Astrocyte of the cerebellum (primary cell): ENCODE measurements at regions not wholly inside any gene's neighbourhood (a gene's known extent, or its start where the extent isn't known, plus 50 kb on each side); places are given as distances from the start of the nearest gene placed in this dataset.

Experiments used
- DNase-seq: peaks from one replicate; pipeline ENCODE4 v3.0.0-alpha.2; 2011; ENCODE audit warnings: low read depth
- H3K4me3 ChIP-seq: 2 replicates; pipeline ENCODE4 v1.5.1; 2011; ENCODE audit warnings: mild to moderate bottlenecking, low read depth, low read length, moderate library complexity
- in situ Hi-C: cut with HindIII; loops from 2 replicates; pipeline ENCODE4 v1.10.0; 2017; ENCODE audit warnings: low sequenced_read_pairs
- TF ChIP-seq, protein P1 (sequence below): IDR thresholded peaks from 2 replicates; pipeline ENCODE4 v1.5.1; 2012; ENCODE audit warnings: low read length, low read depth, moderate library complexity, mild to moderate bottlenecking; ENCODE audit errors: missing control alignments

- TF ChIP-seq, protein P1, sequence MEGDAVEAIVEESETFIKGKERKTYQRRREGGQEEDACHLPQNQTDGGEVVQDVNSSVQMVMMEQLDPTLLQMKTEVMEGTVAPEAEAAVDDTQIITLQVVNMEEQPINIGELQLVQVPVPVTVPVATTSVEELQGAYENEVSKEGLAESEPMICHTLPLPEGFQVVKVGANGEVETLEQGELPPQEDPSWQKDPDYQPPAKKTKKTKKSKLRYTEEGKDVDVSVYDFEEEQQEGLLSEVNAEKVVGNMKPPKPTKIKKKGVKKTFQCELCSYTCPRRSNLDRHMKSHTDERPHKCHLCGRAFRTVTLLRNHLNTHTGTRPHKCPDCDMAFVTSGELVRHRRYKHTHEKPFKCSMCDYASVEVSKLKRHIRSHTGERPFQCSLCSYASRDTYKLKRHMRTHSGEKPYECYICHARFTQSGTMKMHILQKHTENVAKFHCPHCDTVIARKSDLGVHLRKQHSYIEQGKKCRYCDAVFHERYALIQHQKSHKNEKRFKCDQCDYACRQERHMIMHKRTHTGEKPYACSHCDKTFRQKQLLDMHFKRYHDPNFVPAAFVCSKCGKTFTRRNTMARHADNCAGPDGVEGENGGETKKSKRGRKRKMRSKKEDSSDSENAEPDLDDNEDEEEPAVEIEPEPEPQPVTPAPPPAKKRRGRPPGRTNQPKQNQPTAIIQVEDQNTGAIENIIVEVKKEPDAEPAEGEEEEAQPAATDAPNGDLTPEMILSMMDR = no peak
- in situ Hi-C loops = loop anchor here (5.0 kb wide), 1 partner anchor 77 kb away; no protein-coding TSS in a partner anchor
- no peak overlapping the region for H3K4me3 ChIP-seq
- no peak for DNase-seq
Observed at GRCh38 chr10:3944591-3944990, 159.6 kb upstream of the KLF6 start.

- no peak for DNase-seq
- in situ Hi-C loops = loop anchor here (5.0 kb wide), 1 partner anchor 76 kb away; no protein-coding TSS in a partner anchor
- TF ChIP-seq, protein P1 = no peak
- H3K4me3 ChIP-seq = no peak overlapping the region
Observed at GRCh38 chr10:3943695-3944257, 158.8 kb upstream of the KLF6 start.

DNA sequence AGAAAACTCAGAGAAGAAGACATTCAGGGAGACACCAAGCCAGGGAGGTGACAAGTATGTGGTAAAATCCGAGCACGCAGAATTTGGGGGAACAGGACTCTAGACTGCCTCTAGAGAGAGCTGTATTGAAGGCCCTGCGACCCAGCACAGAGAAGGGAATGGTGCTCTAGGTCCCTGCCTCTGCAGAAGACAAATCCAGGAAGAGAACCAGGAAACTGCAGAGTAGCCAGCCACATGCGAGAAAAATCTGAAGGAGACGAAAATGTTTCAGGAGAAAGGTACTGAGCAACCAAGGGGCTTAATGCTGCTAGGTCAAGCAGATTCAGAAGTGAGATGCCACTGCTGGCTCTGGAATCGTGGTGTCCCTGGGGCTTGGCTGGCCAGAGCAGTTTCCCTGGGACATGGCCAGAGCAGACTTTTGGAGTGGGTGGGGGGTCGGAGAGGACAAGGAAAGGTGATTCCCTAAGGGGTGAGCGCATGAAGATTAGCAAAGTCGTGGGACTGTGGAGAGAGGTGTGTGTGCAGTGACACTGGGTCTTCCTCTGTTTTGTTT is 158.0 kb upstream of the KLF6 start:
- in situ Hi-C loops = loop anchor here (5.0 kb wide), 1 partner anchor 76 kb away; no protein-coding TSS in a partner anchor
- TF ChIP-seq, protein P1 = no peak
- DNase-seq = no peak
- no peak overlapping the region for H3K4me3 ChIP-seq

DNA sequence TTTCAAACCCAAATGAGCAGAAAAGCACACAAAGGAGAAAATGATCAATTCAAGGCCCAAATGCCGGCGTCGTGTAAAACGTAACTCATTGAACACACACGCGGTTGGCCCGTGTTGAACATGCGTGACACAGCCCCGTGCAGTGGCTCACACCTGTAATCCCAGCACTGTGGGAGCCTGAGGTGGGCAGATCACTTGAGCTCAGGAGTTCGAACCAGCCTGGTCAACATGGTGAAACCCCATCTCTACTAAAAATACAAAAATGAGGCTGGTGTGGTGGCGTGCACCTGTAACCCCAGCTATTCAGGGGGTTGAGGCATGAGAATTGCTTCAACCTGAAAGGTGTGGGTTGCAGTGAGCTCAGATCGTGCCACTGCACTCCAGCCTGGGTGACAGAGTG is 156.7 kb upstream of the KLF6 start:
- H3K4me3 ChIP-seq = no peak overlapping the region
- TF ChIP-seq, protein P1 = no peak
- DNase-seq = no peak
- in situ Hi-C loops = loop anchor here (5.0 kb wide), 1 partner anchor 74 kb away; no protein-coding TSS in a partner anchor

DNA sequence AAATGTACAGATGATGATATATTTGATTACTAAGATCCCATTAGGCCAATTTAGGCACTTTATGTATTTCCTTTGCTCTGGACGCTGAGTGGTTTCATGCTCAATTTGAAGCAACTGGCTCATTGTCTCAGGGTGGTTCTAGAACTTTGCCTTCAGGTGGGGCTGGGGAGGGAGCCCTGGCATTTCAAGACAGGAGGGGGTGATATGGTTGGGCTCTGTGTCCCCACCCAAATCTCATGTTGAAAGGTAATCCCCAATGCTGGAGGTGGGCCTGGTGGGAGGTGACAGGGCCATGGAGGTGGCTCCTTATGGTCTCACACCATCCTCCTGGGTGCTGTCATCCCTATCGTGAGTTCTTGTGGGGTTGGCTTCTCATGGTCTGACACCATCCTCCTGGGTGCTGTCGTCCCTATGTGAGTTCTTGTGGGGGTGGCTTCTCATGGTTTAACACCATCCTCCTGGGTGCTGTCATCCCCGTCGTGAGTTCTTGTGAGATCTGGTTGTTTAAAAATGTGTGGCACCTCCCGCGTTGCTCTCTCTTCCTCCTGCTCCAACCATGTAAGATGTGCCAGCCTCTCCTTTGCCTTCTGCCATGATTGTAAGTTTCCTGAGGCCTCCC is 151.5 kb upstream of the KLF6 start:
- H3K4me3 ChIP-seq = no peak overlapping the region
- TF ChIP-seq, protein P1 = no peak
- DNase-seq = no peak
- in situ Hi-C loops = no loop called here

GRCh38 chr10:3935933-3936359 is 150.9 kb upstream of the KLF6 start:
- in situ Hi-C loops = no loop called here
- no peak overlapping the region for H3K4me3 ChIP-seq
- TF ChIP-seq, protein P1 = no peak
- DNase-seq = no peak
